Spleen (tissue), 11 donors: ENCODE measurements at regions not wholly inside any gene's neighbourhood (a gene's known extent, or its start where the extent isn't known, plus 50 kb on each side); places are given as distances from the start of the nearest gene placed in this dataset.

Source experiments
- DNase-seq: peaks from one replicate; pipeline ENCODE4 v3.0.0-alpha.2; 2020
- H3K27ac ChIP-seq, 8 donors: fragments of 200-600 bp; sonication (generic) in 7 of 8; 1 replicate in 4 of 8; 2 replicates in 4 of 8; pipeline versions ENCODE4 v1.5.0 to v1.8.0; 2016 to 2021; ENCODE audit warnings: inconsistent platforms in 4 of 8, mild to moderate bottlenecking in 4 of 8, moderate library complexity in 1 of 8
- H3K27me3 ChIP-seq, 7 donors: fragments of 200-600 bp; sonication (generic) in 6 of 7; replicated peaks in 1 of 7; 1 replicate in 4 of 7; 2 replicates in 3 of 7; pipeline versions ENCODE4 v1.5.0 to v1.8.0; 2016 to 2021; ENCODE audit warnings: inconsistent platforms in 3 of 7, mild to moderate bottlenecking in 1 of 7
- H3K36me3 ChIP-seq, 6 donors: fragments of 200-600 bp; sonication (generic) in 5 of 6; 1 replicate in 4 of 6; 2 replicates in 2 of 6; pipeline versions ENCODE4 v1.5.0 to v1.8.0; 2016 to 2021; ENCODE audit warnings: inconsistent platforms in 2 of 6
- H3K4me1 ChIP-seq, 6 donors: fragments of 200-600 bp; sonication (generic) in 5 of 6; 1 replicate in 3 of 6; 2 replicates in 3 of 6; pipeline versions ENCODE4 v1.5.0 to v1.8.0; 2016 to 2021; ENCODE audit warnings: inconsistent platforms in 3 of 6
- H3K4me3 ChIP-seq, 8 donors: fragments of 200-600 bp; sonication (generic) in 7 of 8; 1 replicate in 4 of 8; 2 replicates in 4 of 8; pipeline versions ENCODE4 v1.5.0 to v1.8.0; 2016 to 2021; ENCODE audit warnings: inconsistent platforms in 4 of 8, mild to moderate bottlenecking in 4 of 8, moderate library complexity in 2 of 8
- H3K9me3 ChIP-seq, 8 donors: fragments of 200-600 bp; sonication (generic) in 7 of 8; 1 replicate in 4 of 8; 2 replicates in 4 of 8; pipeline versions ENCODE4 v1.5.0 to v1.8.0; 2016 to 2021; ENCODE audit warnings: inconsistent platforms in 4 of 8
- CTCF ChIP-seq, 11 experiments: fragments of 200-600 bp in 7 of 11; fragments of 450-650 bp in 4 of 11; sonication (generic) in 4 of 11; IDR thresholded peaks in 8 of 11; conservative IDR thresholded peaks in 3 of 11; 1 replicate in 7 of 11; 2 replicates in 4 of 11; pipeline versions ENCODE4 v1.4.0 to v1.8.0; 2016 to 2021; ENCODE audit warnings: antibody characterized with exemption in 11 of 11, inconsistent platforms in 4 of 11, mild to moderate bottlenecking in 1 of 11
- POLR2A ChIP-seq, 3 donors: fragments of 450-650 bp; IDR thresholded peaks; one replicate each; pipeline ENCODE4 v1.5.1; 2017; ENCODE audit warnings: antibody characterized with exemption in 3 of 3, mild to moderate bottlenecking in 1 of 3
- POLR2AphosphoS5 ChIP-seq, 3 donors: sonication (generic); formaldehyde crosslinking; IDR thresholded peaks; one replicate each; pipeline ENCODE4 v1.5.1; 2017; ENCODE audit warnings: antibody characterized with exemption in 3 of 3
- WGBS, 5 donors: extraction: QIAGEN DNeasy Blood & Tissue Kit in 3 of 5; methylation state at CpG; one replicate each; pipeline versions ENCODE4 v1.1.5 to v1.1.7; 2013 to 2018; 5-methylcytosine and 5-hydroxymethylcytosine counted together
- intact Hi-C: fragments of 100-400 bp; cut with DNase I; formaldehyde crosslinking; loops from one replicate; pipeline ENCODE4 v1.15.0; 2023; ENCODE audit warnings: low total_unique reads
- donor health status: healthy with polysubstance abuse.
- donor health status: DM: no; HTN: no; CAD: no; lungs with moderate emphysema.
- donor health status: DM: no; HTN: no; CAD: no.
- donor health status: Bipolar disorder and iron deficiency.
- donor health status: healthy.
- donor health status: DM: no; HTN: no; CAD: no.
- donor health status: DM: yes; HTN: yes; CAD: no.

- 94 to 97% (median 96%) methylated on average over 1 of the region's 1 CpG for WGBS, 5 donors
- H3K27me3 ChIP-seq = no peaks in the 10 kb centered on the region
- H3K4me3 ChIP-seq = no peak overlapping the region
- no peak for DNase-seq
- intact Hi-C loops = no loop called here
- H3K9me3 ChIP-seq = peaks cover 0 to 4% (median under 1%) of the 10 kb centered on the region in 8 donors
- H3K36me3 ChIP-seq = no peaks in the 10 kb centered on the region
- no peak for TF ChIP-seq POLR2A (IDR thresholded peaks at IDR 0.05)
- no peak for TF ChIP-seq CTCF (IDR thresholded peaks at IDR 0.05 in 8 of 11, conservative IDR thresholded peaks at IDR 0.05 in 3 of 11)
- TF ChIP-seq POLR2AphosphoS5 (IDR thresholded peaks at IDR 0.05) = no peak
- no peaks in the 10 kb centered on the region for H3K4me1 ChIP-seq
- no peak overlapping the region for H3K27ac ChIP-seq
Observed at GRCh38 chr3:190252080-190252479, 70.2 kb downstream of the CLDN1 start.

GRCh38 chr3:190249414-190249813 lies 72.8 kb downstream of the CLDN1 start:
- no peak for DNase-seq
- WGBS, 5 donors = 80 to 96% (median 89%) methylated on average over 2 of the region's 2 CpGs

DNA sequence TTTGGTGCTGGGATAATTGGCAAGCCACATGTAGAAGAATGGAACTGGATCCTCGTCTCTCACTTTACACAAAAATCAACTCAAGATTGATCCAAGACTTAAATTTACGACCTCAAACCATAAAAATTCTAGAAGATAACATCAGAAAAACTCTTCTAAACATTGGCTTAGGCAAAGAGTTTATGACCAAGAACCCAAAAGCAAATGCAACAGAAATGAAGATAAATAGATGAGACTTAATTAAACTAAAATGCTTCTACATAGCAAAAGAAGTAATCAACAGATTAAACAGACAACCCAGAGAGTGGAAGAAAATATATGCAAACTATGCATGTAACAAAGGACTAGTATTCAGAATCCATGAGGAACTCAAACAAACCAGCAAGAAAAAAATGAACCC lies 80.1 kb downstream of the CLDN1 start:
- Histone ChIP-seq H3K4me3 (no peak overlapping the region), H3K9me3 (peaks cover 0 to 61% (median 49%) of the 10 kb centered on the region in 8 donors), H3K36me3 (no peaks in the 10 kb centered on the region), H3K27ac (no peak overlapping the region), H3K4me1 (no peaks in the 10 kb centered on the region), H3K27me3 (no peaks in the 10 kb centered on the region)
- intact Hi-C loops = no loop called here
- no peak for DNase-seq
- TF ChIP-seq POLR2A (IDR thresholded peaks at IDR 0.05) = no peak
- TF ChIP-seq POLR2AphosphoS5 (IDR thresholded peaks at IDR 0.05) = no peak
- no peak for TF ChIP-seq CTCF (IDR thresholded peaks at IDR 0.05 in 8 of 11, conservative IDR thresholded peaks at IDR 0.05 in 3 of 11)
- WGBS, 5 donors = 72 to 79% (median 77%) methylated on average over 2 of the region's 2 CpGs

More at GRCh38 chr3:190249414-190249813, 72.8 kb downstream of the CLDN1 start:
- no peak for TF ChIP-seq POLR2A (IDR thresholded peaks at IDR 0.05)
- TF ChIP-seq CTCF (IDR thresholded peaks at IDR 0.05 in 8 of 11, conservative IDR thresholded peaks at IDR 0.05 in 3 of 11) = no peak
- no peak for TF ChIP-seq POLR2AphosphoS5 (IDR thresholded peaks at IDR 0.05)
- H3K4me3 ChIP-seq = no peak overlapping the region
- peaks cover 0 to 31% (median 25%) of the 10 kb centered on the region in 8 donors for H3K9me3 ChIP-seq
- no peak overlapping the region for H3K27ac ChIP-seq
- H3K27me3 ChIP-seq = no peaks in the 10 kb centered on the region
- H3K4me1 ChIP-seq = no peaks in the 10 kb centered on the region
- H3K36me3 ChIP-seq = no peaks in the 10 kb centered on the region
- intact Hi-C loops = no loop called here

- H3K4me3 ChIP-seq = no peak overlapping the region
- H3K27ac ChIP-seq = no peak overlapping the region
- H3K36me3 ChIP-seq = no peaks in the 10 kb centered on the region
- no peaks in the 10 kb centered on the region for H3K27me3 ChIP-seq
- intact Hi-C loops = no loop called here
- WGBS, 5 donors = 67 to 95% (median 87%) methylated on average over 2 of the region's 2 CpGs
- TF ChIP-seq POLR2A (IDR thresholded peaks at IDR 0.05) (no peak), POLR2AphosphoS5 (IDR thresholded peaks at IDR 0.05) (no peak), CTCF (IDR thresholded peaks at IDR 0.05 in 8 of 11, conservative IDR thresholded peaks at IDR 0.05 in 3 of 11) (no peak)
- H3K9me3 ChIP-seq = peaks cover 0 to 33% (median 24%) of the 10 kb centered on the region in 8 donors
- DNase-seq = no peak
- no peaks in the 10 kb centered on the region for H3K4me1 ChIP-seq
Observed at GRCh38 chr3:190239325-190239724, 82.9 kb downstream of the CLDN1 start.
